Astrocyte of the cerebellum (primary cell): ENCODE measurements at regions not wholly inside any gene's neighbourhood (a gene's known extent, or its start where the extent isn't known, plus 50 kb on each side); places are given as distances from the start of the nearest gene placed in this dataset.

Experiments used
- DNase-seq: peaks from one replicate; pipeline ENCODE4 v3.0.0-alpha.2; 2011; ENCODE audit warnings: low read depth
- H3K4me3 ChIP-seq: 2 replicates; pipeline ENCODE4 v1.5.1; 2011; ENCODE audit warnings: mild to moderate bottlenecking, low read depth, low read length, moderate library complexity
- CTCF ChIP-seq: IDR thresholded peaks from 2 replicates; pipeline ENCODE4 v1.5.1; 2012; ENCODE audit warnings: low read length, low read depth, moderate library complexity, mild to moderate bottlenecking; ENCODE audit errors: missing control alignments
- in situ Hi-C: cut with HindIII; loops from 2 replicates; pipeline ENCODE4 v1.10.0; 2017; ENCODE audit warnings: low sequenced_read_pairs

- no peak for DNase-seq
- no peak overlapping the region for H3K4me3 ChIP-seq
- in situ Hi-C loops = no loop called here
- TF ChIP-seq CTCF = no peak
Measured at GRCh38 chr18:39205565-39206195, 1640.1 kb upstream of the CELF4 start.

- TF ChIP-seq CTCF = no peak
- H3K4me3 ChIP-seq = no peak overlapping the region
- in situ Hi-C loops = no loop called here
- DNase-seq = no peak
Measured at GRCh38 chr18:39200153-39200552, 1634.6 kb upstream of the CELF4 start.

GRCh38 chr18:39199231-39199855, 1633.7 kb upstream of the CELF4 start:
- H3K4me3 ChIP-seq = no peak overlapping the region
- peak; percentile 36 for DNase-seq
- no peak for TF ChIP-seq CTCF
- in situ Hi-C loops = no loop called here

GRCh38 chr18:39198376-39198775, 1632.8 kb upstream of the CELF4 start:
- no peak overlapping the region for H3K4me3 ChIP-seq
- no peak for TF ChIP-seq CTCF
- in situ Hi-C loops = no loop called here
- DNase-seq = peak; percentile 26

- DNase-seq = no peak
- H3K4me3 ChIP-seq = no peak overlapping the region
- TF ChIP-seq CTCF = no peak
- in situ Hi-C loops = no loop called here
Measured at GRCh38 chr18:39191931-39192330, 1626.3 kb upstream of the CELF4 start.

- no peak for DNase-seq
- in situ Hi-C loops = no loop called here
- no peak overlapping the region for H3K4me3 ChIP-seq
- TF ChIP-seq CTCF = no peak
Measured at GRCh38 chr18:39191058-39191457, 1625.5 kb upstream of the CELF4 start.
